Gastrocnemius medialis (tissue), 4 donors: ENCODE measurements at regions not wholly inside any gene's neighbourhood (a gene's known extent, or its start where the extent isn't known, plus 50 kb on each side); places are given as distances from the start of the nearest gene placed in this dataset.

Experiments
- ATAC-seq, 2 donors: fragments of 150-250 bp; one replicate each; pipeline ENCODE4 v1.9.1; 2016
- DNase-seq, 2 donors: peaks; one replicate each; pipeline ENCODE4 v3.0.0-alpha.2; 2019
- H3K27ac ChIP-seq, 4 donors: fragments of 200-600 bp; sonication (generic); 1 replicate in 1 of 4; 2 replicates in 3 of 4; pipeline ENCODE4 v1.5.1; 2016 to 2018; ENCODE audit warnings: mild to moderate bottlenecking in 2 of 4, moderate library complexity in 1 of 4
- H3K27me3 ChIP-seq, 3 donors: fragments of 200-600 bp; sonication (generic) in 2 of 3; 1 replicate in 1 of 3; 2 replicates in 2 of 3; pipeline versions ENCODE4 v1.5.1 to v1.6.0; 2016 to 2019; ENCODE audit warnings: mild to moderate bottlenecking in 1 of 3, moderate library complexity in 1 of 3
- H3K36me3 ChIP-seq, 2 donors: fragments of 200-600 bp; sonication (generic) in 1 of 2; one replicate each; pipeline ENCODE4 v1.5.1; 2017 to 2018
- H3K4me1 ChIP-seq, 2 donors: fragments of 200-600 bp; sonication (generic) in 1 of 2; one replicate each; pipeline ENCODE4 v1.5.1; 2016 to 2017; ENCODE audit warnings: mild to moderate bottlenecking in 2 of 2
- H3K4me3 ChIP-seq, 4 donors: fragments of 200-600 bp; sonication (generic) in 3 of 4; 1 replicate in 1 of 4; 2 replicates in 3 of 4; pipeline ENCODE4 v1.5.1; 2016 to 2019; ENCODE audit warnings: mild to moderate bottlenecking in 2 of 4
- H3K9me3 ChIP-seq, 3 donors: fragments of 200-600 bp; sonication (generic) in 2 of 3; 1 replicate in 1 of 3; 2 replicates in 2 of 3; pipeline ENCODE4 v1.5.1; 2016 to 2019
- POLR2A ChIP-seq, 2 donors: fragments of 450-650 bp; IDR thresholded peaks; one replicate each; pipeline ENCODE4 v1.6.1; 2017; ENCODE audit warnings: antibody characterized with exemption in 2 of 2, mild to moderate bottlenecking in 2 of 2, moderate library complexity in 2 of 2
- in situ Hi-C, 4 donors: fragments of 200-750 bp; cut with MboI; loops; one replicate each; pipeline versions ENCODE4 v1.15.0 to v1.8.0; 2017; ENCODE audit warnings: low sequenced_read_pairs in 4 of 4
- intact Hi-C: fragments of 100-400 bp; cut with DNase I; formaldehyde crosslinking; loops from one replicate; pipeline ENCODE4 v1.15.1; 2023; ENCODE audit warnings: low total_unique reads
- TF ChIP-seq, protein P1 (sequence below), 5 experiments: fragments of 450-650 bp in 3 of 5; fragments of 200-600 bp in 2 of 5; sonication (generic) in 2 of 5; IDR thresholded peaks in 4 of 5; conservative IDR thresholded peaks in 1 of 5; 1 replicate in 4 of 5; 2 replicates in 1 of 5; pipeline ENCODE4 v1.5.1; 2016 to 2019; ENCODE audit warnings: antibody characterized with exemption in 5 of 5, mild to moderate bottlenecking in 3 of 5, moderate library complexity in 3 of 5

DNA sequence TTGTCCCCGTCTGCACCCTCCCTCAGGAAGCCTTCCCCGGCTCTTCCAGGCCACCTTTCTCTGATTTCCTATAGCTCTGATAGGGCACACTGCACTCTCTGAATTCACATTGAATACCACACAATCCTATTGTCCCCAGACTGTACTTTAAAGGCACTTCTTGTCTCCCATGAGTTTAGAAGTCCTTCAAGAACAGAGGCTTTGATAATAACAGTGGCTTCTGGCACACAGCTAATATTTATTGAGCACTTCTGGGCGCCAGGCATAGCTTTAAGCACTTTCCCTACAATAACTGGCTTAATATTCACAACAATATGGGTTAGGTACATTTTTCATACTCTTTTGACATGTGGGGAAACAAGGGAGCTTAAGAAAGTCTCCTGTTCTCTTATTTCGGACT, 169.7 kb upstream of the IRX6 start:
- DNase-seq (no peak), ATAC-seq (no peak)
- TF ChIP-seq, protein P1, sequence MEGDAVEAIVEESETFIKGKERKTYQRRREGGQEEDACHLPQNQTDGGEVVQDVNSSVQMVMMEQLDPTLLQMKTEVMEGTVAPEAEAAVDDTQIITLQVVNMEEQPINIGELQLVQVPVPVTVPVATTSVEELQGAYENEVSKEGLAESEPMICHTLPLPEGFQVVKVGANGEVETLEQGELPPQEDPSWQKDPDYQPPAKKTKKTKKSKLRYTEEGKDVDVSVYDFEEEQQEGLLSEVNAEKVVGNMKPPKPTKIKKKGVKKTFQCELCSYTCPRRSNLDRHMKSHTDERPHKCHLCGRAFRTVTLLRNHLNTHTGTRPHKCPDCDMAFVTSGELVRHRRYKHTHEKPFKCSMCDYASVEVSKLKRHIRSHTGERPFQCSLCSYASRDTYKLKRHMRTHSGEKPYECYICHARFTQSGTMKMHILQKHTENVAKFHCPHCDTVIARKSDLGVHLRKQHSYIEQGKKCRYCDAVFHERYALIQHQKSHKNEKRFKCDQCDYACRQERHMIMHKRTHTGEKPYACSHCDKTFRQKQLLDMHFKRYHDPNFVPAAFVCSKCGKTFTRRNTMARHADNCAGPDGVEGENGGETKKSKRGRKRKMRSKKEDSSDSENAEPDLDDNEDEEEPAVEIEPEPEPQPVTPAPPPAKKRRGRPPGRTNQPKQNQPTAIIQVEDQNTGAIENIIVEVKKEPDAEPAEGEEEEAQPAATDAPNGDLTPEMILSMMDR (IDR thresholded peaks at IDR 0.05 in 4 of 5, conservative IDR thresholded peaks at IDR 0.05 in 1 of 5): no peak
- no peak for TF ChIP-seq POLR2A (IDR thresholded peaks at IDR 0.05)
- in situ Hi-C loops (loop anchor here in 1 of 4 donors (25.0 kb wide), 1 partner anchor 92 kb away; no protein-coding TSS in a partner anchor), intact Hi-C loops (no loop called here)
- no peaks in the 10 kb centered on the region for H3K4me1 ChIP-seq
- H3K4me3 ChIP-seq: no peak overlapping the region
- peaks cover 0 to 3% (median 0%) of the 10 kb centered on the region in 3 donors for H3K27me3 ChIP-seq
- no peak overlapping the region for H3K27ac ChIP-seq
- H3K36me3 ChIP-seq: no peaks in the 10 kb centered on the region
- no peaks in the 10 kb centered on the region for H3K9me3 ChIP-seq

- TF ChIP-seq, protein P1 (IDR thresholded peaks at IDR 0.05 in 4 of 5, conservative IDR thresholded peaks at IDR 0.05 in 1 of 5): no peak
- TF ChIP-seq POLR2A (IDR thresholded peaks at IDR 0.05): no peak
- ATAC-seq: no peak
- DNase-seq: no peak
- Histone ChIP-seq H3K27ac (no peak overlapping the region), H3K27me3 (peaks cover 0 to 3% (median 0%) of the 10 kb centered on the region in 3 donors), H3K36me3 (no peaks in the 10 kb centered on the region), H3K9me3 (no peaks in the 10 kb centered on the region), H3K4me3 (no peak overlapping the region), H3K4me1 (no peaks in the 10 kb centered on the region)
- in situ Hi-C loops: loop anchor here in 1 of 4 donors (25.0 kb wide), 1 partner anchor 93 kb away; no protein-coding TSS in a partner anchor
- intact Hi-C loops: no loop called here
Measured at GRCh38 chr16:55154956-55155355, 169.0 kb upstream of the IRX6 start.

DNA sequence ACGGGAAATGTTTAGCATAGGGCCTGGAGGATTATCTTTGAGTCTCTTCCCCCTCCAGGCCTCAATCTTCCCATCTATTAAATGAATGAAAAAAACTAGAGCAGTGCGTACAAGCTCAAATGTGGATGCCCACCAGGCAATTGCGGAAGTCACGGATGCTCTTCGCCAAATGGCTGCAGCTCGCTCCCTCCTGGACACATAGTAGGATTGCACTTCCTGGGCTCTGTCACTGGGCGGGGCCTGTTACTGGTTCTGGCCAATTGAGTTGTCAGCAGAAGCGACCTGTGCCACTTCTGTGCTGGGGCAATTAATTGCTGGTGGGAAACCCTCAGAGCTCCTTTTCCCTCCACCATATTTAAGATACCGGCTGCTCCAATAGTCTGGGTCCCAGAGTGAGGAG, 168.2 kb upstream of the IRX6 start:
- no peaks in the 10 kb centered on the region for H3K4me1 ChIP-seq
- no peak overlapping the region for H3K4me3 ChIP-seq
- intact Hi-C loops: no loop called here
- in situ Hi-C loops: loop anchor here in 1 of 4 donors (25.0 kb wide), 1 partner anchor 94 kb away; no protein-coding TSS in a partner anchor
- no peak for DNase-seq
- no peak overlapping the region for H3K27ac ChIP-seq
- no peaks in the 10 kb centered on the region for H3K36me3 ChIP-seq
- TF ChIP-seq, protein P1 (IDR thresholded peaks at IDR 0.05 in 4 of 5, conservative IDR thresholded peaks at IDR 0.05 in 1 of 5): no peak
- no peak for TF ChIP-seq POLR2A (IDR thresholded peaks at IDR 0.05)
- ATAC-seq: no peak
- no peaks in the 10 kb centered on the region for H3K9me3 ChIP-seq
- peaks cover 0 to 3% (median 0%) of the 10 kb centered on the region in 3 donors for H3K27me3 ChIP-seq

DNA sequence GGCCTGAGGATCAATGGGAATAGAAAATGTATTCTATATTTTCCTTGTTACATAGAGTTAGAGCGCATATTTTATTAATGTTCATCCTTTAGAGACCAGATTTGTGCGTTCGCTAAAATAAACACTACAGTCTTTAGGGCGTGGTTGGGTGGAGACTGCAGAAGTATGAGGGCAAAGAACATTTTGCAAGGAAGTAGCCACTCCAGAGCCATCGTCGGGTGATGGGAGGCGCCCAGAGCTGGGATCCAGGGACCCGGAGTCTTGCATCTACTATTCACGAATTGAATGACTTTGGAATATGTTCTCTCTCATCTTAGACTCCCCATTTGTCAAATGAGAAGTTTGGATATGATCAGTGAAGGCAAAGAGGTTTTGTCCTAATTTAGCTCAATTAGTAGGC, 154.2 kb upstream of the IRX6 start:
- Histone ChIP-seq H3K27ac (no peak overlapping the region), H3K4me1 (no peaks in the 10 kb centered on the region), H3K9me3 (no peaks in the 10 kb centered on the region), H3K36me3 (no peaks in the 10 kb centered on the region), H3K27me3 (no peaks in the 10 kb centered on the region), H3K4me3 (no peak overlapping the region)
- intact Hi-C loops: no loop called here
- no peak for ATAC-seq
- TF ChIP-seq, protein P1 (IDR thresholded peaks at IDR 0.05 in 4 of 5, conservative IDR thresholded peaks at IDR 0.05 in 1 of 5): no peak
- no peak for TF ChIP-seq POLR2A (IDR thresholded peaks at IDR 0.05)
- in situ Hi-C loops: loop anchor here in 2 of 4 donors (10.0 to 25.0 kb wide), 2 partner anchors 55 to 107 kb away; no protein-coding TSS in a partner anchor
- DNase-seq: no peak

DNA sequence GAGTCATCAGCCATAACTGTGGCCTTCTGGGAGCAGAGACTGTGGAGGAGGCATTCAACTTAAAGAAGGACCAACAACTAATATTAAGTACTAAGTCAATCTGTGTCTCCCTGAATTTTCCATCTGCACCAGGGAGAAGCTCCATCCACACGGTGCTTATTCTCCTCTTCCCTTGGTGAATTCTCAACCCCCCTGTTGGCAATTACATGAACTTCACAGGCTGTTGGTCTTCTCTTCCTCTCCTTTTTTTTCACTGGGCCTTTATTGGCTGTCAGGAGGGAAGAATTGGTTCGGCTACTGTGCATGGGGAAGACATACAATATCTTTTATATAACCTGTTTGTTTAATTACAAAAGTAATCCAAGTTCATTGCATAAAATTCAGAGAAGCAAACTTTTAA, 152.8 kb upstream of the IRX6 start:
- DNase-seq: no peak
- in situ Hi-C loops (loop anchor here in 1 of 4 donors (25.0 kb wide), 1 partner anchor 109 kb away; no protein-coding TSS in a partner anchor), intact Hi-C loops (no loop called here)

More for the DNA sequence above, 152.8 kb upstream of the IRX6 start:
- no peak for ATAC-seq
- no peaks in the 10 kb centered on the region for H3K9me3 ChIP-seq
- no peaks in the 10 kb centered on the region for H3K4me1 ChIP-seq
- H3K27ac ChIP-seq: no peak overlapping the region
- no peak for TF ChIP-seq POLR2A (IDR thresholded peaks at IDR 0.05)
- TF ChIP-seq, protein P1 (IDR thresholded peaks at IDR 0.05 in 4 of 5, conservative IDR thresholded peaks at IDR 0.05 in 1 of 5): no peak
- no peaks in the 10 kb centered on the region for H3K27me3 ChIP-seq
- no peak overlapping the region for H3K4me3 ChIP-seq
- H3K36me3 ChIP-seq: no peaks in the 10 kb centered on the region
